H1 (cell line): ENCODE measurements at regions not wholly inside any gene's neighbourhood (a gene's known extent, or its start where the extent isn't known, plus 50 kb on each side); places are given as distances from the start of the nearest gene placed in this dataset.

ENCODE experiments used
- CTCF ChIA-PET: fragments of 300-600 bp; sonication (Branson Sonifier 250); formaldehyde crosslinking; loops from one replicate; lab custom pipeline; 2021; ENCODE audit not compliant: partially characterized antibody; lab: Charles Lee
- POLR2A ChIA-PET: fragments of 300-600 bp; sonication (Branson Sonifier 250); formaldehyde crosslinking; loops from one replicate; lab custom pipeline; 2021; ENCODE audit warnings: inconsistent platforms; ENCODE audit not compliant: partially characterized antibody; lab: Charles Lee
- DNase-seq, 2 experiments: peaks; one replicate each; pipeline versions ENCODE4 v3.0.0 to v3.0.0-alpha.2; 2010 to 2022; ENCODE audit warnings: low spot score in 2 of 2, low read depth in 1 of 2, mixed read lengths in 1 of 2
- FAIRE-seq: peaks from 2 replicates; lab custom pipeline; 2011; peaks lifted over from hg19 to GRCh38; lab: Jason Lieb, UNC
- H2AFZ ChIP-seq: 2 replicates; pipeline ENCODE4 v1.8.1; 2012; ENCODE audit warnings: low read length, inconsistent platforms
- H2AK5ac ChIP-seq: 2 replicates; pipeline ENCODE4 v1.6.1; 2013; ENCODE audit warnings: low read depth, low read length
- H2BK120ac ChIP-seq: replicated peaks from 2 replicates; pipeline ENCODE3; 2013; ENCODE audit warnings: low read depth, low read length, inconsistent platforms
- H2BK12ac ChIP-seq: 2 replicates; pipeline ENCODE4 v1.6.1; 2013; ENCODE audit warnings: low read depth, low read length
- H2BK15ac ChIP-seq: 2 replicates; pipeline ENCODE4 v1.6.1; 2013; ENCODE audit warnings: low read length
- H2BK20ac ChIP-seq: 2 replicates; pipeline ENCODE4 v1.6.1; 2013; ENCODE audit warnings: low read length
- H2BK5ac ChIP-seq: 2 replicates; pipeline ENCODE4 v1.6.1; 2013; ENCODE audit warnings: low read depth, low read length
- H3K14ac ChIP-seq: 2 replicates; pipeline ENCODE4 v1.6.1; 2013; ENCODE audit warnings: inconsistent platforms; ENCODE audit not compliant: insufficient read length
- H3K18ac ChIP-seq: 2 replicates; pipeline ENCODE4 v1.6.1; 2013; ENCODE audit warnings: low read length; ENCODE audit errors: extremely low read depth
- H3K23ac ChIP-seq: 2 replicates; pipeline ENCODE4 v1.6.1; 2013; ENCODE audit warnings: inconsistent platforms; ENCODE audit not compliant: insufficient read length
- H3K23me2 ChIP-seq: 2 replicates; pipeline ENCODE4 v1.6.1; 2013; ENCODE audit warnings: low read depth, low read length
- H3K27ac ChIP-seq: 2 replicates; pipeline ENCODE4 v1.6.1; 2011; ENCODE audit warnings: low read depth, low read length, inconsistent platforms
- H3K27me3 ChIP-seq, 4 experiments: replicated peaks in 1 of 4; 1 replicate in 1 of 4; 2 replicates in 3 of 4; pipeline versions ENCODE4 v1.6.1 to v1.8.1; 2011 to 2013; ENCODE audit warnings: low read length in 3 of 4, mild to moderate bottlenecking in 3 of 4, inconsistent platforms in 2 of 4, mixed read lengths in 2 of 4, moderate library complexity in 1 of 4; ENCODE audit not compliant: control insufficient read depth in 3 of 4, insufficient read depth in 3 of 4; ENCODE audit errors: extremely low read depth in 1 of 4
- H3K36me3 ChIP-seq, 4 experiments: 2 replicates each; pipeline versions ENCODE4 v1.6.1 to v1.8.1; 2011 to 2013; ENCODE audit warnings: mild to moderate bottlenecking in 4 of 4, low read length in 3 of 4, moderate library complexity in 2 of 4, control low read depth in 1 of 4, inconsistent platforms in 1 of 4; ENCODE audit not compliant: insufficient read depth in 4 of 4, control insufficient read depth in 2 of 4
- H3K4ac ChIP-seq: replicated peaks from 2 replicates; pipeline ENCODE3; 2013; ENCODE audit warnings: low read length, low read depth, mixed read lengths, inconsistent platforms; ENCODE audit not compliant: insufficient read length
- H3K4me1 ChIP-seq, 4 experiments: replicated peaks in 1 of 4; 1 replicate in 1 of 4; 2 replicates in 3 of 4; pipeline versions ENCODE4 v1.6.1 to v1.8.1; 2011 to 2013; ENCODE audit warnings: low read length in 3 of 4, inconsistent platforms in 2 of 4, mixed read lengths in 1 of 4; ENCODE audit not compliant: insufficient read depth in 4 of 4, control insufficient read depth in 3 of 4
- H3K4me2 ChIP-seq, 2 experiments: 2 replicates each; pipeline versions ENCODE4 v1.6.1 to v1.8.1; 2011 to 2013; ENCODE audit warnings: low read depth in 2 of 2, low read length in 2 of 2, control low read depth in 1 of 2, inconsistent platforms in 1 of 2, mild to moderate bottlenecking in 1 of 2; ENCODE audit not compliant: insufficient read depth in 1 of 2
- H3K4me3 ChIP-seq, 4 experiments: fragments of 200-600, 300-600 bp in 1 of 4; sonication (generic), shearing (Covaris generic), sonication (Bioruptor Twin) in 1 of 4; 2 replicates each; pipeline versions ENCODE4 v1.5.1 to v1.8.1; 2011 to 2016; ENCODE audit warnings: low read length in 4 of 4, low read depth in 3 of 4, control low read depth in 2 of 4, inconsistent platforms in 2 of 4, mild to moderate bottlenecking in 2 of 4, mixed read lengths in 1 of 4, moderate library complexity in 1 of 4; ENCODE audit not compliant: insufficient read depth in 2 of 4; ENCODE audit errors: extremely low read depth in 1 of 4
- H3K56ac ChIP-seq: replicated peaks from 2 replicates; pipeline ENCODE3; 2013; ENCODE audit warnings: low read depth, mild to moderate bottlenecking, mixed read lengths, low read length, inconsistent platforms; ENCODE audit not compliant: insufficient read length
- H3K79me1 ChIP-seq: 2 replicates; pipeline ENCODE4 v1.6.1; 2013; ENCODE audit warnings: low read depth, low read length, control low read depth
- H3K79me2 ChIP-seq, 2 experiments: 2 replicates each; pipeline versions ENCODE4 v1.6.1 to v1.8.1; 2012 to 2013; ENCODE audit warnings: low read length in 2 of 2, mild to moderate bottlenecking in 2 of 2, inconsistent platforms in 1 of 2; ENCODE audit not compliant: insufficient read depth in 2 of 2, control insufficient read depth in 1 of 2
- H3K9ac ChIP-seq, 4 experiments: replicated peaks in 1 of 4; 1 replicate in 1 of 4; 2 replicates in 3 of 4; pipeline versions ENCODE4 v1.6.1 to v1.8.1; 2011 to 2013; ENCODE audit warnings: low read depth in 3 of 4, low read length in 3 of 4, control low read depth in 2 of 4, mild to moderate bottlenecking in 2 of 4, moderate library complexity in 2 of 4, inconsistent platforms in 1 of 4; ENCODE audit errors: extremely low read depth in 1 of 4
- H3K9me3 ChIP-seq, 2 experiments: 2 replicates each; pipeline versions ENCODE4 v1.6.1 to v1.8.1; 2012 to 2013; ENCODE audit warnings: mild to moderate bottlenecking in 2 of 2, moderate library complexity in 2 of 2, control low read depth in 1 of 2, inconsistent platforms in 1 of 2, low read depth in 1 of 2, low read length in 1 of 2, mixed read lengths in 1 of 2; ENCODE audit not compliant: insufficient read depth in 2 of 2
- H4K20me1 ChIP-seq, 2 experiments: replicated peaks in 1 of 2; 2 replicates each; pipeline versions ENCODE3 to v1.8.1; 2011 to 2013; ENCODE audit warnings: inconsistent platforms in 2 of 2, low read length in 2 of 2, mild to moderate bottlenecking in 1 of 2; ENCODE audit not compliant: insufficient read depth in 2 of 2, control insufficient read depth in 1 of 2
- H4K5ac ChIP-seq: 2 replicates; pipeline ENCODE4 v1.6.1; 2013; ENCODE audit warnings: low read length, low read depth, mixed read lengths, inconsistent platforms; ENCODE audit not compliant: insufficient read length
- H4K8ac ChIP-seq: 2 replicates; pipeline ENCODE4 v1.8.0; 2013; ENCODE audit warnings: mild to moderate bottlenecking, moderate library complexity, low read length, inconsistent platforms; ENCODE audit not compliant: insufficient read depth; ENCODE audit errors: extremely low read depth
- H4K91ac ChIP-seq: replicated peaks from 2 replicates; pipeline ENCODE3; 2013; ENCODE audit warnings: low read length, mixed read lengths, inconsistent platforms; ENCODE audit not compliant: insufficient read length
- CTBP2 ChIP-seq: IDR thresholded peaks from 2 replicates; pipeline ENCODE4 v1.7.0; 2011; ENCODE audit warnings: borderline replicate concordance, mild to moderate bottlenecking, moderate library complexity, mixed read lengths, low read length; ENCODE audit not compliant: insufficient read depth, insufficient read length
- CTCF ChIP-seq, 3 experiments: IDR thresholded peaks; 1 replicate in 2 of 3; 2 replicates in 1 of 3; pipeline versions ENCODE4 v1.5.1 to v1.6.1; 2011; ENCODE audit warnings: low read length in 3 of 3, mild to moderate bottlenecking in 3 of 3, inconsistent platforms in 2 of 3, low read depth in 1 of 3, moderate library complexity in 1 of 3; ENCODE audit not compliant: insufficient read depth in 1 of 3; ENCODE audit errors: control extremely low read depth in 1 of 3
- JUN ChIP-seq: IDR thresholded peaks from 2 replicates; pipeline ENCODE4 v1.6.1; 2011; ENCODE audit warnings: low read depth, mild to moderate bottlenecking, improper control_type of control experiment, low read length
- MAFK ChIP-seq: IDR thresholded peaks from 2 replicates; pipeline ENCODE4 v1.6.1; 2012; ENCODE audit warnings: low read depth, mild to moderate bottlenecking, improper control_type of control experiment, low read length
- NRF1 ChIP-seq: IDR thresholded peaks from 2 replicates; pipeline ENCODE4 v1.6.1; 2011; ENCODE audit warnings: mild to moderate bottlenecking, low read depth, low read length, improper control_type of control experiment
- POLR2AphosphoS5 ChIP-seq: IDR thresholded peaks from 2 replicates; pipeline ENCODE4 v1.6.1; 2011; ENCODE audit warnings: low read depth, low read length
- POU5F1 ChIP-seq: IDR thresholded peaks from 2 replicates; pipeline ENCODE4 v1.6.1; 2011; ENCODE audit warnings: low read depth, mild to moderate bottlenecking, low read length, moderate library complexity
- RBBP5 ChIP-seq: IDR thresholded peaks from 2 replicates; pipeline ENCODE4 v1.7.1; 2012; ENCODE audit warnings: low read depth, mild to moderate bottlenecking, inconsistent platforms, low read length, moderate library complexity, borderline replicate concordance
- SAP30 ChIP-seq: fragments of 300-600 bp; sonication (generic); IDR thresholded peaks from 2 replicates; pipeline ENCODE4 v1.7.1; 2012; ENCODE audit warnings: low read length, moderate library complexity, mild to moderate bottlenecking, inconsistent platforms; ENCODE audit not compliant: insufficient read depth, insufficient replicate concordance
- SIX5 ChIP-seq: IDR thresholded peaks from 2 replicates; pipeline ENCODE4 v1.6.1; 2011; ENCODE audit warnings: mild to moderate bottlenecking, low read depth, low read length
- SP4 ChIP-seq: IDR thresholded peaks from 2 replicates; pipeline ENCODE4 v1.6.1; 2012; ENCODE audit warnings: low read length, inconsistent platforms
- SUZ12 ChIP-seq: fragments of 200-600 bp; sonication (generic); IDR thresholded peaks from 2 replicates; pipeline ENCODE4 v1.6.1; 2012; ENCODE audit warnings: mild to moderate bottlenecking, inconsistent platforms, low read length, moderate library complexity, mixed read lengths
- TAF1 ChIP-seq: IDR thresholded peaks from 2 replicates; pipeline ENCODE4 v1.6.1; 2011; ENCODE audit warnings: mild to moderate bottlenecking, low read depth, low read length
- WGBS, 2 experiments: shearing (Covaris generic) in 1 of 2; methylation state at CpG; one replicate each; pipeline versions ENCODE4 v1.1.6 to v1.1.7; 2013 to 2015; ENCODE audit warnings: low lambda C conversion rate in 2 of 2, mixed read lengths in 2 of 2, inconsistent platforms in 1 of 2, low coverage in 1 of 2, missing lambda C conversion rate in 1 of 2; ENCODE audit not compliant: insufficient replicate concordance in 2 of 2, insufficient coverage in 1 of 2, insufficient read length in 1 of 2; ENCODE audit errors: extremely low coverage in 1 of 2, missing lambda C conversion rate in 1 of 2; 5-methylcytosine and 5-hydroxymethylcytosine counted together

GRCh38 chr1:112833806-112834205 lies 118.7 kb upstream of the PPM1J start:
- no peaks in the 10 kb centered on the region for H3K23me2 ChIP-seq
- H3K4ac ChIP-seq: no peak overlapping the region
- H2BK5ac ChIP-seq: no peak overlapping the region
- H2BK120ac ChIP-seq: no peak overlapping the region
- H3K79me1 ChIP-seq: no peaks in the 10 kb centered on the region
- H3K14ac ChIP-seq: no peak overlapping the region
- no peaks in the 10 kb centered on the region for H4K20me1 ChIP-seq
- H3K4me2 ChIP-seq: no peak overlapping the region
- H3K9ac ChIP-seq: no peak overlapping the region
- no peaks in the 10 kb centered on the region for H3K27me3 ChIP-seq
- H2AFZ ChIP-seq: no peak overlapping the region
- no peak overlapping the region for H3K23ac ChIP-seq
- no peak overlapping the region for H2BK12ac ChIP-seq
- no peak overlapping the region for H2AK5ac ChIP-seq
- H3K27ac ChIP-seq: no peak overlapping the region
- H3K18ac ChIP-seq: no peak overlapping the region
- no peak overlapping the region for H3K4me3 ChIP-seq
- H3K79me2 ChIP-seq: no peaks in the 10 kb centered on the region
- H4K5ac ChIP-seq: no peak overlapping the region
- POLR2A ChIA-PET: no interaction called here
- H3K9me3 ChIP-seq: no peaks in the 10 kb centered on the region
- no peak overlapping the region for H2BK20ac ChIP-seq
- CTCF ChIA-PET: interaction anchor here (0.6 to 2.2 kb wide), 5 partner anchors 11 to 166 kb away, joined by 3 to 8 read pairs (median 4); no protein-coding TSS in a partner anchor
- H2BK15ac ChIP-seq: no peak overlapping the region
- H4K91ac ChIP-seq: no peak overlapping the region
- peaks cover 0 to 4% (median 0%) of the 10 kb centered on the region in 4 experiments; a peak in 1 of 8 replicates for H3K36me3 ChIP-seq
- H3K4me1 ChIP-seq: peaks cover 0 to 5% (median under 1%) of the 10 kb centered on the region in 4 experiments; a peak in 2 of 7 replicates
- no peak overlapping the region for H4K8ac ChIP-seq
- no peak overlapping the region for H3K56ac ChIP-seq
- TF ChIP-seq NRF1 (no peak), POLR2AphosphoS5 (no peak), RBBP5 (no peak), CTCF (IDR thresholded peaks at IDR 0.05; ENCODE audit: control extremely low read depth in 1 of 3, insufficient read depth in 1 of 3, low read depth in 1 of 3, low read length in 3 of 3) (no peak), POU5F1 (no peak), SAP30 (no peak), SP4 (no peak), CTBP2 (no peak), TAF1 (no peak), SUZ12 (no peak), JUN (no peak), SIX5 (no peak), MAFK (no peak)
- FAIRE-seq: no peak
- 77% methylated on average over 2 of the region's 2 CpGs; no CpG with 5 or more reads in 1 of the 2 experiments for WGBS, 2 experiments
- no peak for DNase-seq
